ENCODE measurements at regions not wholly inside any gene's neighbourhood (a gene's known extent, or its start where the extent isn't known, plus 50 kb on each side); places are given as distances from the start of the nearest gene placed in this dataset.
A peak's percentile ranks its signal among the peaks of the same experiment; 100 is the strongest.
"Not testable (repeated sequence)": the region's sequence is repeated elsewhere in the genome, so short reads cannot be mapped to it uniquely, and the experiment has no call there.

GRCh38 chr4:33785843-33786242 is 2458.5 kb downstream of the ARAP2 start:
- DNase-seq (ENCODE audit: low spot score) = no peak

GRCh38 chr4:33802578-33802977 is 2441.7 kb downstream of the ARAP2 start:
- no peak for DNase-seq (ENCODE audit: low spot score)

- DNase-seq (ENCODE audit: low spot score) = no peak
These were observed 2418.6 kb downstream of the ARAP2 start for GRCh38 chr4:33825685-33826084.

GRCh38 chr4:33829356-33829755 is 2415.0 kb downstream of the ARAP2 start:
- DNase-seq (ENCODE audit: low spot score) = not testable (repeated sequence)

GRCh38 chr4:33831442-33832066 is 2412.8 kb downstream of the ARAP2 start:
- DNase-seq (ENCODE audit: low spot score) = no peak

- peak; percentile 1 for DNase-seq (ENCODE audit: low spot score)
These were observed 2408.6 kb downstream of the ARAP2 start for GRCh38 chr4:33835764-33836163.

DNA sequence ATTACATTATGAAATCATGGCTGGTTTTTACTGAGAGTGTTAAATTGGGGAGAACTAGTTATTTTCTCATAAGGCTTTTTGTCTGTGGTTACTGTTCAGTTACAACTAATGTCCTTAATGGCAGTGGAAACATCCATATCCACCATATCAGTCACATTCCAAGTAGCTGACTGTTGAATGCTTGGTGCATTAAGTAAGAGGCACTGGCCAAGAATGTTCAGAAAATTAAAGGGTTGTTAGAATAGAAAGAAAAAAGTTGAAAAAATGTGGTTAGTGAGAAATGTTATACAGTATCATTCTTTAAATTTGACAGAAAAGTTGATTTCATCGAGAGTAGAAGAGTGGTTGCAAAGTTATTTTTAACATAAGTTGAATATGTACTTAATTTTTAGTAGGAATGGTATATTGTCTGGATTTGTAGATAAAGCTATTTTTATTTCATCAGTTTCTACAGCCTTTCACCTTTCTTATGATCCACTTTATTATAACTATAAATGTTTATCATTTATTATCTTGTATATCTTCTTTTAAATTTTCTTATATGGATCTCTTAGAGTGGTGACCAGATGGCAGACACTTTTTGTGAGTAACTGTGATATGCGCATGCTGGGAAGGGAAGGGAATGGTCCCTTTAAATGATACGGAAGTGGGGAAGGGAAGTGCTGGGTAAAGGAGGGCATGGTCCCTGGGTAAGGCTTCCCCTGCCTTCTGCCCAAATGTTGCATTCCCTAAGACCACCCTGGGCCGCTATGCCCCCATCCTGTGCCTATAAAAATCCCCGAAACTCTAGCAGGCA is 2407.1 kb downstream of the ARAP2 start:
- peak; percentile 2 for DNase-seq (ENCODE audit: low spot score)

- no peak for DNase-seq (ENCODE audit: low spot score)
These were observed 2403.2 kb downstream of the ARAP2 start for GRCh38 chr4:33841120-33841519.

DNA sequence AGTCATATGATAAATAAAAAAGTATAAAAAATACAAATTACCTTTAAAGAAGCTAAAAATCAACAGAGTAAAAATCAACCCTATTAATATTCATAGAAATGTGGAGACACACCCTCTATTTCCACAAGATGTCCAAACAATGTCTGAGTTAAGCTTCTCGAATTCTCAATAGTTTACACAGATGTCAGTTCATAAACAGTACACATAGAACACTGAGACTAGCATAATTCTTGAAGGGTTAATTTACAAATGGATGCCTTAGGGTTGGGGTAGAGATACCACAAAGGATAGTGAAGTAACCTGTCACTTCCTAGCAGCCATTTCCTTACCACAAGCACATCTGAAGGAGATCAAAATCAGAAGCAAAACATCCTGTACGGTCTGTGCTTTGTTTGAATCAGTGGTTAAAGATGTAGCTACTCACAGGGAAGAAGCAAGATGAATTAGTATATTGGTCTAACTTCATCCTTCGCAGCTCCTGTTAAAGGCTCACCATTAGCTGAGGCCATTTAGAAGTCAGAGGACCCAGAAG is 2393.9 kb downstream of the ARAP2 start:
- DNase-seq (ENCODE audit: low spot score) = no peak

DNA sequence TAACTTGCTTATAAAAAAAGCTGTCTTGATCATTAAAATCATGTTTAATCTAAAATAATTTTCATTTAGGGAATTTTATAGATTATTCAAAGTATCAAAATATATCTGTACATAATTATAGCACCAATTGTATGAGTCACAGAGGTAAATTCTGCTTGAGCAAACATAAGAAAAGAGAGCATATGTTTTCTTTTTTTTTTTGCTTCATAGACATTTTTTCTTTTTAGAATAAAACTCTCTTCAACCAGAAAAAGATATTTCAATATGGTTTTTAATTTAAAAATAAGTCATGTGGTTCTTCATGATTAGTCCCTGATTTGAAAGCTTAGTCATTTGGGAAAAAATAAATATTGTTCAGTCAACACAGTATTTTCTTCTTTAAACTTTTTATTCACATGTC is 2390.6 kb downstream of the ARAP2 start:
- DNase-seq (ENCODE audit: low spot score) = not testable (repeated sequence)

- no peak for DNase-seq (ENCODE audit: low spot score)
These were observed 2379.9 kb downstream of the ARAP2 start for GRCh38 chr4:33864290-33864859.

DNA sequence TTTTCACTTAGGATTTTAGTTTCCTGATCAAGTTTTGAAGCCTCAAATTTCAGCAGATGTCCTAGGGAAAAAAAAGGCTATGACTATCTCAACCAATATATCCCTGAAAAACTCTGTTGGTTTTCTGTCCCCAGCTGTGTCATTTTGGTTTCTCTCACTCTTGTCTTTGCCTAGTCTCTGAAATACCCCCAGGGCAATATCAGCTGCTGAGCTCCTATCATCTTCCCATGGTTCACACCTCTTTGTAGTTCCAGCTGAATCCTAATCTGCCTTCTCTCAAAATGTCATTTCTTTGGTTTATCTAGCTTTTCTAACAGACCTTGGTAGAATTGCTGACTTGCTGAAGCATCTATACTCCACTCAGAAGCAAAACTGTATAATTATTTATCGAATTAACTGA is 2370.5 kb downstream of the ARAP2 start:
- DNase-seq (ENCODE audit: low spot score) = no peak

- DNase-seq (ENCODE audit: low spot score) = no peak
These were observed 2365.6 kb downstream of the ARAP2 start for GRCh38 chr4:33878710-33879109.

- no peak for DNase-seq (ENCODE audit: low spot score)
These were observed 2363.1 kb downstream of the ARAP2 start for GRCh38 chr4:33881176-33881575.

GRCh38 chr4:33882246-33882990 is 2361.9 kb downstream of the ARAP2 start:
- no peak for DNase-seq (ENCODE audit: low spot score)

- DNase-seq (ENCODE audit: low spot score) = no peak
These were observed 2361.2 kb downstream of the ARAP2 start for GRCh38 chr4:33883111-33883510.

DNA sequence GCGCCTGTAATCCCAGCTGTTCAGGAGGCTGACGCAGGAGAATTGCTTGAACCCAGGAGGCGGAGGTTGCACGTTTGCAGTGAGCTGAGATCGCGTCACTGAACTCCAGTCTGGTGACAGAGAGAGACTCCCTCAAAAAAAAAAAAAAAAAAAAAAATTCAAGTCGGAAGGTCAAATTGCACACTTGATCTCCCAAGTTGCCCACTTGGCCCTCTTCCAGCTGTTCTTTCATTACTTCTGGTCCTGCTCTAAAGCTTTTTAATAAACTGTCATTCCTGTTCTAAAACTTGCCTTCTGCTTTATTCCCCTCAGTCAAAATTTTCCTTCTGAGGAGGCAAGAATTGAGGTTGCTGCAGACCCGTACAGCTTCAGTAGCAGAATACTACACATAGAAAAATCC is 2358.0 kb downstream of the ARAP2 start:
- no peak for DNase-seq (ENCODE audit: low spot score)

DNA sequence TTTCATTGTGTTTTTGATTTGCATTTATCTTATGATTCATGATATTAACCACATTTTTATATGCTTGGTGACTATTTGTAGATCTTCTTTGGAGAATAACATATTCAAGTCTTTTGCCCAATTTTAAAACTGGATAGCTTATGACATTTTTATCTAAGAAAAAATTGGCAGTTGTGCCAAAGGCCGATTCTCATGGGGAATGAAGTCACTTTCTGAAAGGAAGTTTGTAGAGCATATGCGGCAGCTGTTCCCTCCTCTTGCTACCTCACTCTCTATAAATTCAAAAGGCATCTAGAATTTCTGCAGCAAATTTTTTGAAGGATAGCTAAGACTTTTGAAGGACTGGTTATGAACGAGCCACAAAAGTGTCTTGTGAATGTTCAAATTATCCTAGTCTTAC is 2353.5 kb downstream of the ARAP2 start:
- DNase-seq (ENCODE audit: low spot score) = no peak

- DNase-seq (ENCODE audit: low spot score) = no peak
These were observed 2332.4 kb downstream of the ARAP2 start for GRCh38 chr4:33911959-33912358.

GRCh38 chr4:33914386-33914785 is 2329.9 kb downstream of the ARAP2 start:
- no peak for DNase-seq (ENCODE audit: low spot score)

GRCh38 chr4:33923469-33923868 is 2320.8 kb downstream of the ARAP2 start:
- DNase-seq (ENCODE audit: low spot score) = no peak

DNA sequence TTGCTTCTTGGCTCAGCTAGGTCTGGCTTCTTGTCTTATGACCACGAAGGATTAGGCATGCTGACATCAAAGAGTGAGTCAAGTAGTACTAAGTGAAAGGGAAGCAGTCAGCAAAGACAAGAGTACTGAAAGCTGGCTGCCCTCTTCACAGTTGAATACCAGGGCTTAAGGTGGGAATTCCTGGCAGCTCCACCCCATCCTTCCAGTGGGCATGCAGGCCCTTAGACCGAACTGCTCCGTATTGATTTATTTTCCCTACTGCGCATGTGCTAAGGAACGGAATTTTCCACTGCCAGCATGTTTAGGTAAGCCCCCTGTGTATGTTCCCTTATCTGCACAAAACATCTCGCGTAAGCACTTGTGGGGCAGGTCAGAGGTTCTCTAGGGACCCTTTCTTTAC is 2320.1 kb downstream of the ARAP2 start:
- no peak for DNase-seq (ENCODE audit: low spot score)
